Nephron (organoid): ENCODE measurements at regions not wholly inside any gene's neighbourhood (a gene's known extent, or its start where the extent isn't known, plus 50 kb on each side); places are given as distances from the start of the nearest gene placed in this dataset.

Experiments
- H3K27ac Mint-ChIP-seq, 3 experiments: 2 replicates each; pipeline ENCODE4 v1.8.0; 2020; ENCODE audit warnings: mixed read lengths in 3 of 3, mild to moderate bottlenecking in 2 of 3, moderate library complexity in 1 of 3
- H3K27me3 Mint-ChIP-seq: 2 replicates; pipeline ENCODE4 v1.8.0; 2021; ENCODE audit warnings: low read depth, mild to moderate bottlenecking, moderate library complexity, mixed read lengths
- H3K36me3 Mint-ChIP-seq: 2 replicates; pipeline ENCODE4 v1.8.0; 2020; ENCODE audit warnings: low read depth, mixed read lengths
- H3K4me1 Mint-ChIP-seq: 2 replicates; pipeline ENCODE4 v1.8.0; 2020; ENCODE audit warnings: mixed read lengths
- H3K4me3 Mint-ChIP-seq, 3 experiments: 2 replicates each; pipeline ENCODE4 v1.8.0; 2020; ENCODE audit warnings: mild to moderate bottlenecking in 3 of 3, mixed read lengths in 3 of 3, moderate library complexity in 2 of 3
- H3K9me3 Mint-ChIP-seq: 2 replicates; pipeline ENCODE4 v1.8.0; 2020; ENCODE audit warnings: mixed read lengths
- TF ChIP-seq, protein P1 (sequence below), 3 experiments: fragments of 200-600 bp; sonication (generic); IDR thresholded peaks; one replicate each; pipeline ENCODE4 v1.5.0; 2021; ENCODE audit warnings: antibody characterized with exemption in 3 of 3; ENCODE audit not compliant: unreplicated experiment in 3 of 3

DNA sequence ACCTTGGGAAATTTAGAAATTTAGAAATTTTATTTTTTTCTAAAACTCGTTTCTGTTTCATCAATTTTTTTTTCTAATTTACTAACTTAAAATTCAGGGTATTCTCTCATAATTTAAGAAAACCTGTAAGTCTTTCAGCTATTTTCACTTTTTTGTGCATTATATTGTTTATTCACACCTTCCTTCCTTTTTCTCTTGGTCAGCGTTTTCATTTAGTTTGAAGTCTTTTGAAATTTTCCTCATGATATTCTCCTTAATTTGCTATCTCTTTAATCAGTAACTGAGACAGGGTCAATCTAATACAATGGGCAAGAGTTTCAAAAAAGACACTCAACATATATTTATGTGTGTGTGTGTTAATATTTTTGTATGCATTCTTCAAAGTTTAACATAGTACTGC lies 50.5 kb upstream of the MSTN start:
- Mint-ChIP-seq H3K9me3 (peaks cover 3% of the 10 kb centered on the region), H3K36me3 (no peaks in the 10 kb centered on the region), H3K4me3 (no peak overlapping the region), H3K4me1 (no peaks in the 10 kb centered on the region), H3K27ac (no peak overlapping the region), H3K27me3 (peaks cover 3% of the 10 kb centered on the region)
- TF ChIP-seq, protein P1, sequence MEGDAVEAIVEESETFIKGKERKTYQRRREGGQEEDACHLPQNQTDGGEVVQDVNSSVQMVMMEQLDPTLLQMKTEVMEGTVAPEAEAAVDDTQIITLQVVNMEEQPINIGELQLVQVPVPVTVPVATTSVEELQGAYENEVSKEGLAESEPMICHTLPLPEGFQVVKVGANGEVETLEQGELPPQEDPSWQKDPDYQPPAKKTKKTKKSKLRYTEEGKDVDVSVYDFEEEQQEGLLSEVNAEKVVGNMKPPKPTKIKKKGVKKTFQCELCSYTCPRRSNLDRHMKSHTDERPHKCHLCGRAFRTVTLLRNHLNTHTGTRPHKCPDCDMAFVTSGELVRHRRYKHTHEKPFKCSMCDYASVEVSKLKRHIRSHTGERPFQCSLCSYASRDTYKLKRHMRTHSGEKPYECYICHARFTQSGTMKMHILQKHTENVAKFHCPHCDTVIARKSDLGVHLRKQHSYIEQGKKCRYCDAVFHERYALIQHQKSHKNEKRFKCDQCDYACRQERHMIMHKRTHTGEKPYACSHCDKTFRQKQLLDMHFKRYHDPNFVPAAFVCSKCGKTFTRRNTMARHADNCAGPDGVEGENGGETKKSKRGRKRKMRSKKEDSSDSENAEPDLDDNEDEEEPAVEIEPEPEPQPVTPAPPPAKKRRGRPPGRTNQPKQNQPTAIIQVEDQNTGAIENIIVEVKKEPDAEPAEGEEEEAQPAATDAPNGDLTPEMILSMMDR (IDR thresholded peaks at IDR 0.05; ENCODE audit: unreplicated experiment in 3 of 3): no peak
